H9 (cell line): ENCODE measurements at regions not wholly inside any gene's neighbourhood (a gene's known extent, or its start where the extent isn't known, plus 50 kb on each side); places are given as distances from the start of the nearest gene placed in this dataset.

Experiments
- DNase-seq: peaks from one replicate; pipeline ENCODE4 v3.0.0-alpha.2; 2017
- H2AFZ ChIP-seq: one replicate; pipeline ENCODE4 v1.6.1; 2013; ENCODE audit warnings: mild to moderate bottlenecking, low read length, control low read depth, moderate library complexity
- H2AK5ac ChIP-seq: 2 replicates; pipeline ENCODE4 v1.6.1; 2013; ENCODE audit warnings: low read length, control low read depth, mixed read lengths; ENCODE audit not compliant: insufficient read length
- H2BK120ac ChIP-seq: one replicate; pipeline ENCODE4 v1.6.1; 2013; ENCODE audit warnings: low read depth, mild to moderate bottlenecking, low read length, control low read depth, inconsistent platforms; ENCODE audit not compliant: poor library complexity, severe bottlenecking
- H2BK12ac ChIP-seq: 2 replicates; pipeline ENCODE4 v1.6.1; 2013; ENCODE audit warnings: low read length, control low read depth, mixed read lengths, low read depth; ENCODE audit not compliant: insufficient read length
- H2BK15ac ChIP-seq: 2 replicates; pipeline ENCODE4 v1.6.1; 2013; ENCODE audit warnings: low read depth, low read length, control low read depth
- H2BK20ac ChIP-seq: one replicate; pipeline ENCODE4 v1.6.1; 2013; ENCODE audit warnings: low read depth, mild to moderate bottlenecking, low read length, control low read depth, inconsistent platforms; ENCODE audit not compliant: poor library complexity, severe bottlenecking
- H2BK5ac ChIP-seq: 2 replicates; pipeline ENCODE4 v1.6.1; 2013; ENCODE audit warnings: low read length, control low read depth, mixed read lengths; ENCODE audit not compliant: insufficient read length
- H3K14ac ChIP-seq: 2 replicates; pipeline ENCODE4 v1.6.1; 2013; ENCODE audit warnings: low read length, control low read depth; ENCODE audit not compliant: insufficient read depth
- H3K18ac ChIP-seq: 2 replicates; pipeline ENCODE4 v1.6.1; 2013; ENCODE audit warnings: low read depth, mild to moderate bottlenecking, mixed read lengths, low read length, control low read depth; ENCODE audit not compliant: insufficient read length
- H3K23ac ChIP-seq: 2 replicates; pipeline ENCODE4 v1.6.1; 2013; ENCODE audit warnings: low read length, control low read depth, mixed read lengths, low read depth; ENCODE audit not compliant: insufficient read length
- H3K23me2 ChIP-seq: 2 replicates; pipeline ENCODE4 v1.6.1; 2013; ENCODE audit warnings: low read depth, mild to moderate bottlenecking, mixed read lengths, low read length, control low read depth; ENCODE audit not compliant: insufficient read length, poor library complexity, severe bottlenecking
- H3K27ac ChIP-seq: 2 replicates; pipeline ENCODE4 v1.5.1; 2013; ENCODE audit warnings: low read length, control low read depth, mixed read lengths, low read depth; ENCODE audit not compliant: insufficient read length
- H3K27me3 ChIP-seq: 2 replicates; pipeline ENCODE4 v1.6.1; 2013; ENCODE audit warnings: low read length, control low read depth, inconsistent platforms; ENCODE audit not compliant: insufficient read depth
- H3K4ac ChIP-seq: 2 replicates; pipeline ENCODE4 v1.6.1; 2013; ENCODE audit warnings: low read depth, mild to moderate bottlenecking, control low read depth, inconsistent platforms, low read length, moderate library complexity
- H3K4me1 ChIP-seq: 2 replicates; pipeline ENCODE4 v1.6.1; 2013; ENCODE audit warnings: low read length, control low read depth, inconsistent platforms; ENCODE audit not compliant: insufficient read depth
- H3K4me2 ChIP-seq: 2 replicates; pipeline ENCODE4 v1.6.1; 2013; ENCODE audit warnings: low read length, control low read depth, mixed read lengths; ENCODE audit not compliant: insufficient read length, insufficient read depth
- H3K56ac ChIP-seq: 2 replicates; pipeline ENCODE4 v1.6.1; 2013; ENCODE audit warnings: low read depth, mild to moderate bottlenecking, mixed read lengths, low read length, control low read depth; ENCODE audit not compliant: insufficient read length
- H3K79me1 ChIP-seq: 2 replicates; pipeline ENCODE4 v1.6.1; 2013; ENCODE audit warnings: low read depth, mild to moderate bottlenecking, moderate library complexity, low read length, control low read depth, inconsistent platforms; ENCODE audit not compliant: insufficient read depth, poor library complexity, severe bottlenecking
- H3K79me2 ChIP-seq: 2 replicates; pipeline ENCODE4 v1.6.1; 2013; ENCODE audit warnings: low read length, control low read depth, inconsistent platforms; ENCODE audit not compliant: insufficient read depth
- H3K9ac ChIP-seq: 2 replicates; pipeline ENCODE4 v1.6.1; 2013; ENCODE audit warnings: low read length, control low read depth, mixed read lengths; ENCODE audit not compliant: insufficient read length; ENCODE audit errors: extremely low read depth
- H3K9me3 ChIP-seq: one replicate; pipeline ENCODE4 v1.6.1; 2013; ENCODE audit warnings: low read depth, low read length, inconsistent platforms; ENCODE audit not compliant: control insufficient read depth
- H3T11ph ChIP-seq: one replicate; pipeline ENCODE4 v1.6.1; 2013; ENCODE audit warnings: mild to moderate bottlenecking, low read length, control low read depth, inconsistent platforms
- H4K20me1 ChIP-seq: one replicate; pipeline ENCODE4 v1.6.1; 2013; ENCODE audit not compliant: control insufficient read depth, insufficient read length, insufficient read depth
- H4K5ac ChIP-seq: 2 replicates; pipeline ENCODE4 v1.6.1; 2013; ENCODE audit warnings: low read depth, mild to moderate bottlenecking, mixed read lengths, low read length, control low read depth; ENCODE audit not compliant: insufficient read length
- H4K8ac ChIP-seq: replicated peaks from 2 replicates; pipeline ENCODE4 v1.6.1; 2013; ENCODE audit warnings: low read length, control low read depth, mixed read lengths, low read depth; ENCODE audit not compliant: insufficient read length
- H4K91ac ChIP-seq: 2 replicates; pipeline ENCODE4 v1.6.1; 2013; ENCODE audit warnings: low read depth, mild to moderate bottlenecking, moderate library complexity, mixed read lengths, low read length, control low read depth; ENCODE audit not compliant: insufficient read length
- H3K27ac Mint-ChIP-seq, 3 experiments: 2 replicates in 2 of 3; 3 replicates in 1 of 3; pipeline ENCODE4 v1.8.0; 2020 to 2021; ENCODE audit warnings: mixed read lengths in 3 of 3, mild to moderate bottlenecking in 1 of 3, moderate library complexity in 1 of 3
- H3K27me3 Mint-ChIP-seq: 2 replicates; pipeline ENCODE4 v1.8.0; 2021; ENCODE audit warnings: low read depth, mild to moderate bottlenecking, moderate library complexity, mixed read lengths
- H3K36me3 Mint-ChIP-seq, 3 experiments: 2 replicates in 2 of 3; 3 replicates in 1 of 3; pipeline ENCODE4 v1.8.0; 2020 to 2021; ENCODE audit warnings: low read depth in 3 of 3, mixed read lengths in 3 of 3; ENCODE audit not compliant: insufficient read depth in 1 of 3
- H3K4me1 Mint-ChIP-seq, 2 experiments: 2 replicates each; pipeline ENCODE4 v1.8.0; 2020; ENCODE audit warnings: mixed read lengths in 2 of 2
- H3K4me3 Mint-ChIP-seq, 2 experiments: 2 replicates in 1 of 2; 3 replicates in 1 of 2; pipeline ENCODE4 v1.8.0; 2020 to 2021; ENCODE audit warnings: mild to moderate bottlenecking in 2 of 2, mixed read lengths in 2 of 2, moderate library complexity in 1 of 2
- H3K9me3 Mint-ChIP-seq, 2 experiments: 2 replicates in 1 of 2; 3 replicates in 1 of 2; pipeline ENCODE4 v1.8.0; 2020; ENCODE audit warnings: mild to moderate bottlenecking in 2 of 2, mixed read lengths in 2 of 2, moderate library complexity in 1 of 2
- CTCF ChIP-seq: fragments of 200-600 bp; sonication (generic); conservative IDR thresholded peaks from 3 replicates; pipeline ENCODE4 v1.8.0; 2021; ENCODE audit warnings: antibody characterized with exemption, mild to moderate bottlenecking

GRCh38 chr7:46451846-46452245 lies 530.8 kb upstream of the IGFBP3 start:
- Histone ChIP-seq H3K18ac (no peak overlapping the region), H3K27me3 (no peaks in the 10 kb centered on the region), H2BK120ac (no peak overlapping the region), H3K4me2 (no peak overlapping the region), H3K14ac (no peak overlapping the region), H4K91ac (no peak overlapping the region), H3K23ac (no peak overlapping the region), H2BK12ac (no peak overlapping the region), H3K4ac (no peak overlapping the region), H3K23me2 (no peaks in the 10 kb centered on the region), H4K8ac (no peak overlapping the region), H3K9me3 (no peaks in the 10 kb centered on the region), H4K20me1 (no peaks in the 10 kb centered on the region), H3K4me1 (no peaks in the 10 kb centered on the region), H2AFZ (no peak overlapping the region), H2BK20ac (no peak overlapping the region), H3K79me1 (no peaks in the 10 kb centered on the region), H2BK5ac (no peak overlapping the region), H2AK5ac (no peak overlapping the region), H3K79me2 (no peaks in the 10 kb centered on the region), H2BK15ac (no peak overlapping the region), H3K9ac (no peak overlapping the region), H3K56ac (no peak overlapping the region), H3K27ac (no peak overlapping the region), H3T11ph (no peak overlapping the region), H4K5ac (no peak overlapping the region)
- Mint-ChIP-seq H3K27ac (no peak overlapping the region), H3K9me3 (peaks cover 25 to 31% of the 10 kb centered on the region in 2 experiments), H3K27me3 (no peaks in the 10 kb centered on the region), H3K36me3 (peaks cover 0 to 6% (median 0%) of the 10 kb centered on the region in 3 experiments; a peak in 1 of 7 replicates), H3K4me1 (no peaks in the 10 kb centered on the region), H3K4me3 (no peak overlapping the region)
- no peak for TF ChIP-seq CTCF
- no peak for DNase-seq
